ENCODE measurements at regions not wholly inside any gene's neighbourhood (a gene's known extent, or its start where the extent isn't known, plus 50 kb on each side); places are given as distances from the start of the nearest gene placed in this dataset.
"Not testable (repeated sequence)": the region's sequence is repeated elsewhere in the genome, so short reads cannot be mapped to it uniquely, and the experiment has no call there.

- H3K27ac Mint-ChIP-seq = no peak overlapping the region
- H3K4me1 Mint-ChIP-seq (ENCODE audit: low read depth) = peaks cover 17% of the 10 kb centered on the region
- DNase-seq (ENCODE audit: low spot score, unreplicated experiment) = no peak
- peaks cover 18% of the 10 kb centered on the region for H3K9me3 Mint-ChIP-seq (ENCODE audit: low read depth)
- no peak for TF ChIP-seq CTCF (IDR thresholded peaks at IDR 0.05; ENCODE audit: unreplicated experiment)
- no peak overlapping the region for H3K4me3 Mint-ChIP-seq (ENCODE audit: low read depth)
- H3K36me3 Mint-ChIP-seq (ENCODE audit: insufficient read depth) = peaks cover 2% of the 10 kb centered on the region
- H3K27me3 Mint-ChIP-seq = no peaks in the 10 kb centered on the region
These were observed 611.1 kb upstream of the COBL start for GRCh38 chr7:51927738-51928137.

GRCh38 chr7:51918581-51918980, 602.0 kb upstream of the COBL start:
- Mint-ChIP-seq H3K27ac (no peak overlapping the region), H3K4me3 (ENCODE audit: low read depth) (no peak overlapping the region), H3K4me1 (ENCODE audit: low read depth) (no peaks in the 10 kb centered on the region), H3K9me3 (ENCODE audit: low read depth) (peaks cover 13% of the 10 kb centered on the region), H3K27me3 (no peaks in the 10 kb centered on the region), H3K36me3 (ENCODE audit: insufficient read depth) (no peaks in the 10 kb centered on the region)
- no peak for TF ChIP-seq CTCF (IDR thresholded peaks at IDR 0.05; ENCODE audit: unreplicated experiment)
- no peak for DNase-seq (ENCODE audit: low spot score, unreplicated experiment)

- Mint-ChIP-seq H3K9me3 (ENCODE audit: low read depth) (no peaks in the 10 kb centered on the region), H3K27me3 (peaks cover 7% of the 10 kb centered on the region), H3K4me3 (ENCODE audit: low read depth) (no peak overlapping the region), H3K27ac (no peak overlapping the region), H3K4me1 (ENCODE audit: low read depth) (peaks cover 10% of the 10 kb centered on the region), H3K36me3 (ENCODE audit: insufficient read depth) (no peaks in the 10 kb centered on the region)
- no peak for TF ChIP-seq CTCF (IDR thresholded peaks at IDR 0.05; ENCODE audit: unreplicated experiment)
- DNase-seq (ENCODE audit: low spot score, unreplicated experiment) = no peak
These were observed 584.9 kb upstream of the COBL start for GRCh38 chr7:51901489-51901840.

GRCh38 chr7:51900755-51901488, 584.3 kb upstream of the COBL start:
- H3K4me3 Mint-ChIP-seq (ENCODE audit: low read depth); H3K9me3 Mint-ChIP-seq (ENCODE audit: low read depth); DNase-seq (ENCODE audit: low spot score, unreplicated experiment); H3K36me3 Mint-ChIP-seq (ENCODE audit: insufficient read depth); H3K4me1 Mint-ChIP-seq (ENCODE audit: low read depth); H3K27ac Mint-ChIP-seq: not testable (repeated sequence)
- H3K27me3 Mint-ChIP-seq = peaks cover 10% of the 10 kb centered on the region

- Mint-ChIP-seq H3K9me3 (ENCODE audit: low read depth) (no peaks in the 10 kb centered on the region), H3K27ac (no peak overlapping the region), H3K4me1 (ENCODE audit: low read depth) (peaks cover 7% of the 10 kb centered on the region), H3K36me3 (ENCODE audit: insufficient read depth) (no peaks in the 10 kb centered on the region), H3K27me3 (peaks cover 7% of the 10 kb centered on the region), H3K4me3 (ENCODE audit: low read depth) (no peak overlapping the region)
- no peak for DNase-seq (ENCODE audit: low spot score, unreplicated experiment)
- TF ChIP-seq CTCF (IDR thresholded peaks at IDR 0.05; ENCODE audit: unreplicated experiment) = no peak
These were observed 583.0 kb upstream of the COBL start for GRCh38 chr7:51899611-51900010.

- no peak for DNase-seq (ENCODE audit: low spot score, unreplicated experiment)
- Mint-ChIP-seq H3K9me3 (ENCODE audit: low read depth) (no peaks in the 10 kb centered on the region), H3K36me3 (ENCODE audit: insufficient read depth) (no peaks in the 10 kb centered on the region), H3K4me3 (ENCODE audit: low read depth) (no peak overlapping the region), H3K27me3 (peaks cover 4% of the 10 kb centered on the region), H3K27ac (no peak overlapping the region), H3K4me1 (ENCODE audit: low read depth) (peaks cover 6% of the 10 kb centered on the region)
- no peak for TF ChIP-seq CTCF (IDR thresholded peaks at IDR 0.05; ENCODE audit: unreplicated experiment)
These were observed 565.8 kb upstream of the COBL start for GRCh38 chr7:51882412-51882811.

Measured in progenitor cell of endocrine pancreas (in vitro differentiated cells).